Ammon's horn (tissue), 1 donor: ENCODE measurements at regions not wholly inside any gene's neighbourhood (a gene's known extent, or its start where the extent isn't known, plus 50 kb on each side); places are given as distances from the start of the nearest gene placed in this dataset.
A peak's percentile ranks its signal among the peaks of the same experiment; 100 is the strongest.

ENCODE experiments used
- DNase-seq: peaks from one replicate; pipeline ENCODE4 v3.0.0-alpha.2; 2016; ENCODE audit warnings: low spot score

DNA sequence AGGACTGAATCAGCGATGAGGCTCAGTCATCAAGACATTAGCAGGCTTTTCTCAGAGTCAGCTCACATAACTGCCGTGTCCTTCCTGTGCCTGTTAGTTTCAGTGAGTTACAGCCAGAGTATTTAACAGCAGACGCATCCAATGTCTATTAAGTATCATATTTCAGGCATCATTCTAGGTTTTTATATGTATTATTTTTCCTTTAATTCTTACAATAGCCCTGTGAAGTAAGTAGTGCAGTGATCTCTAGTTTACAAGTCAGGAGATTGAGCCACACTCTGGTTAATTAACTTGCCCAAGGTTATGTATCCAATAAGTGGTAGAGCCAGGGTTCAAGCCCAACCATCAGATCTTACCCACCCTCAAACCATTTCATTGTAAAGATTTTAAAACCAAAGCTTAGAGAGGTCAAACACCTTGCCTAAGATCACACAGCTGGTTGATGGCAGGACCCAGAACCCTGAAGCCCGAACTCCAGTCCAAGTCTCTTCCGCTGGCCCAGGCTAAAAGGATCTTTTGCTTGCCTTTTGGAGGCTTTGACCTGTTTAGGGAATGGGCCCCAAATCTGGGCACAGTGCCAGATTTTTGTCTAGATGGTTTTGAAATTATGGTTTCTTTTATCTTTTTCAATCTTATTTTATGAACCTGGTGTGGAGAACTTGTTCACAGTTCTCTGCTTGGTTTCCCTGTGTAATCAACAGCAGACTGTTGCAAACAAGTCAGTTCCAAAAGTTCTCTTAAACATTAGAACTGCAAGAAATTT, 261.2 kb upstream of the CLINT1 start:
- DNase-seq: no peak

DNA sequence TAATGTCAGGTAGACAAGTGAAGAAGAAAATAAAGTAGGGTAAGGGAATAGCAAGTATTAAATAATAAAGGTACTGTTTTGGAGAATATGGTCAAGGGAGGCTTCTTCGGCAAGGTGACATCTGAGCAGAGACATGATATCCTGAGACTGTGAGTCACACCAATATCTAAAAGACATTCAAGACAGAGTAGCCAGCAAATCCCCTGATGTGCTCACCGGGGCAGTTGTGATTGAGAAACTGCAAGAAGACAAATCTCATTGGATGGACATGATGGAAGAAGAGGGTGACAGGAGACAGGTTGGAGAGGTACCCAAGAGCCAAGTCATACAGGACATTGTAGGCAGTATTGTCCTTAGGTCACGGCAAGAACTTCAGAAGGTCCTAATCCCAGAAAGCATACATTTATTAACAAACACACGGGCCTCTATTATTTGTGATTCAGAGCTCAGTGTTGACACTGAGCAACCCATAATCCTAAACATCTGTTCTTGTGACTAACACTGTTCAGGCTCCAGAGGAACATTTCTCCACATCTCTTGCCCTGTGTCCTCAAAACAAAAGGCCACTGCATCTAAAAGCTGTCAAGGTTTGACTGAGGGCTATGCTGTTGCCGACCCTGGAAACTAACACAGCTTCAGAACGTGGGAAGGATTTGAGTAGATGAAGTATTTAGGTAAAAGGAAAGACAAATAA, 258.7 kb upstream of the CLINT1 start:
- no peak for DNase-seq

DNA sequence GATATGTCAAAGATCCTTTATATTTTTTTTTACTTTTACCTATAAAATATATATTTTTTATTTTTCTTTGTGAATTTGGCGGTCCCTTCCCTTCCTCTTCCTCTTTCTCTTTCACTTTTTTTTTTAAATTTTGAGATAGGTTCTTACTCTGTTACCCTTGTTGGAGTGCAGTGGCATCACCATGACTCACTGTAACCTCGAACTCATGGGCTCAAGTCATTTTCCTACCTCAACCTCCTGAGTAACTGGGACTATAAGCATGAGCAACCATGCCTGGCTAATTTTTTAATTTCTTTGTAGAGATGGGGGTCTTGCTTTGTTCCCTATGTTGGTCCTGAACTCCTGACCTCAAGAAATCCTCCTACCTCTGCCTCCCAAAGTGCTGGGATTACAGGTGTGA, 258.0 kb upstream of the CLINT1 start:
- no peak for DNase-seq

DNA sequence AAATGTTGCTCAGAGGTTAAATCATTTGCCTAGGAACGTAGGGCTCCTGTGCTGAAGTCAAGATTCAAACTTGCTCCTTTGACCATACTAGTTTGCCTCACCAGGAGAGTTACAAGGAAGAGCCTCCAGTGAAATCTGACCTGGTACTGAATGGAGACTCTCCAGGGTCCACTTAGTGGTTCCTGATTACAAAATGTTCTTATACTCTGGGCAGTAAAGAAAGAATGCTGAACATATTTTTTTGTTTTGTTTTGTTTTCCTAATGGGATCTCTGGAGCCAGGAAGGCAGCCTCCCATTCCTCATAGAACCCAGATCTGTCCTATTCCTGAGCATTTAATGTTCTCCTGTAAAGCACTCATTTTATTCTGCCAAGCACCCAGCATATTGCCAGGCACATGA, 256.5 kb upstream of the CLINT1 start:
- DNase-seq: no peak

DNA sequence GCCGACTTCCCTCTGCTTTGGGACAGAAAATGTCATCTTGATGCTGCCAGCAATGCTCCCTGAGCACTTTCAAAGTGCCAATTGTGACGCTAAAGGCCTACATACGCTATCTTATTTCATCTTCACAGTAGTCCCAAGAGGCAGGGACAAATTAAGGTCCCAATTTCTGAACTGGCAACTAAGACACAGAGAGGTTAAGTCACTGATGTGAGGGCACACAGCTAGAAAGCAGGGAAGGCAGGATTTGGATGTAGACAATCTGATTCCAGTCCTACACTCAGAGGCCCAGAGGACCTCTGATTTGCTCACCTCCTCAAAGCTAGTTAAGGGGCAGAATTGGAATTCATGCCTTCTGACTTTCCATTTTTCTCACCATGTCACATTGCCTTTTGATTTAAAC, 249.2 kb upstream of the CLINT1 start:
- no peak for DNase-seq

DNA sequence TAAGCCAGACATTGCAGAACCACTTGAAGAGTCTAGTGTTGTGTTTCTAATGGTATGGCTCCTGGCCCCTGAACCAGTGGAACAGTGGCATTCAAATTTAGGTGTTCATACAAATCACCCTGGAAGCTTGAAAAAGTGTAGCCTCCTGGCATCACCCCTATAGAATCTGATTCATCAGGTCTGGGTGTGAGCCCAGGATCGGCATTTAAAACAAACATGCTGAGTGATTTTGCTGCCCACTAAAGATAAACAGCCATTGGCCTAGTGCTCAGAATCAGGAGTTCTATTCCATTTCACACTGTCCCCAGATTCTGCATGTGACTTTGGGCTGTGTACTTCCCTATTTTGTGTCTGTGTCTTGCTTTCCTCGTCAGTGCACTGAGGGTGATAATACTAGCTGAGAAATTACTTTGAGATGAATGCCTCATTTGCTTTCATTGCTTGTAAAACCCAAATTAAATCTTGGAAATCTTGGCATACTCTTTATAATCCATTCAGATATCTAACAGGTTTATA, 241.5 kb upstream of the CLINT1 start:
- DNase-seq: no peak

DNA sequence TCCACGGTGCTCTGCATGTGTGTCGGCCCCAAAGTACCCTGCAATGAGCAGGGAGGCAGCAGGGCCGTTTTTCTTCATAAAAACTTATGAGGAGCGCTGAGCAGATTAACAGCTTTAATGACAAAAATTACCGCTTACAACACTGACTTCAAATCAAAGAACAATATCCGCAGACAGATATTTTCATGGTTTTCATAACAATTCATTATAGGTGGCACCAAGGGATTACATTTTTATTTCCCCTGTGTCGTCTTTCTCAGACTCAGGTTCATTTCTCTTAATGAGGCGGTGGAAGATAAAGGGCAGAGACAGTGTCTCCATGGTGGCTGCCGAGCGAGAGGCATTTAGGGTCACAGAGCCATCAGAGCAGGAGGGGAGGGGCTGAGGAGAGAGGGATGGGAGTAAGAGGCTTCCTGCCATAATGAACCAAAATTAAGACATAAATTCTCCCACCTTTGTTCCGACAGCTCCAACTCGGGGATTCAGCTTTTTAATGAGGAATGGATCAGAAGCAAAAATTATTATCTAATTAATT, 240.7 kb upstream of the CLINT1 start:
- DNase-seq: no peak

DNA sequence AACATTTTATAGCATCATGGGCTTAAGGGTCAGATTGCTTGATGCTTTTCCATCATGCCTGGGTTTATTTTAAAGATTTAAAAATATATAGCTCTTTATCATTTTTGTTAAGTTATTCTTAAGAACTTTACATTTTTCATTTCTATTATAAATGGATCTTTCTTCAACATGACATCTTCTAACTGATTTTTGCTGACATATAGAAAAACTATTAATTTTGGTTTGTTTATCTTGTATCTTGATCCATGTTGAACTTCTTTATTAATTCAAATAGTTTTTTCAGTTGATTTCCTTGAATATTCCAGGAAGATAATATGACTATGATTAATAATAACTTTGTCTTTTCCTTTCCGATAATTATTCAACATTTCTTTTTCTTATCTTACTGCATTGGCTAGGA, 237.9 kb upstream of the CLINT1 start:
- no peak for DNase-seq

DNA sequence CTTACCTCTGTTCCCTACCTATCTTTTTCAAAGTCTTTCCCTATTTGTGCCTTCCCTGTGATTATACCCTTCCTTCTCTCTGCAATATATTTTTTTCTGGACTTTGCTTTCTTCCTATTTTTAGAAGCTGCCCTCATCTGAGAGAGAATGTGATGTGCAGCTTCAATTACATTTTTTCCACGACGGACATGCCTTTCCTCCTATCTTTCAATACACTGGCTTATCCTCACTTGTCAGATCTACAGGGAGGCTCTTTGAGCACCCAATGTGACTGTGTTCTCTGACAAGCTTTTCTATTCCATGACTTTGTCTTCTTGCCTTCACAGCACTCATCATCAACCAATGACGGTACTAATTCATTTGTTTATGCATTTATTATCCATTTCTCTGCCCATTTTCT, 227.9 kb upstream of the CLINT1 start:
- no peak for DNase-seq

DNA sequence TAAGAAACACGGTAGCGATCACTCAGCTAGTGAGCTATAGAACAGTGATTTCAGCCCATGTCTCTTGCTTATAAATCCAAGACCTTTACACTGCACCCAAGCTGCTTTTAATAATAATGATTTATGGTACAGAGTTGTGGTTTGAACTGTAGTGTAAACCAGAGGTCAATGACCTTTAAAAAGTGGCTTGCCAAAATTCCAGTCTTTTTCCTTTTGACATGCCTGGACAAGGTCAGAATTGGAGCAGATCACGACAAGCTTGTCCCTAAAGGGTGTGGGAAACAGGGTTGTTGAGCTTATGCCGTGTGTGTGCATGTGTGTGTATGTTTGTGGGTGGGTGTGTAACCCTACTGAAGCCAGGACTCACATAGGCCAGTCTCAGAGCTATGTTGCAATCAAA, 225.3 kb upstream of the CLINT1 start:
- no peak for DNase-seq

DNA sequence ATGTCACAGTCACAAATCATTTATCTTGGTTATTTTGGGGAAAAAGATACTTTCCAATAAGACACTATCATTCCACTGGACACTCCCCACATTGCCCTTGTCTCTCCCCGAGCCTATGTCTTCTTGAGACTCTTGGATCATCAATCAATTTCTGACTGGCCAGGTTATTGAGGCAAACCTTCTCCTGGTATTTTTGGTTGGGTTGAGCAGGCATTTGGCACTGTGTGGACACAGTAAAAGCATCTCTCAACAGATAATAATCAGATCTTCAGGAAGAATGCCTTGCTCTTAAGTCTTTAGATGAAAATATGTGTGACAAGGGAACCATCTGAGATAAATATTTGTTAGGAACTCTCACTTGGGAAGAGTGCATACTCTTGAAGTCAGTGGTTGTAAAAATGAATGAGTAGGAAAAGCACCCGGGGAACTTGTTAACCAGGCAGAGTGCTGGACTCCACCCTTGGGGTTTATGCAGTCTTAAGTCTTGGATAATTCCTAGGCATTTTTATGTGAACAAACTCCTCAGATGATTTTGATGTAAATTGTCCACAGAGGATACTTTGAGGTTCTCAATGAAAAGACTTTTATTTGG, 223.8 kb upstream of the CLINT1 start:
- DNase-seq: no peak

DNA sequence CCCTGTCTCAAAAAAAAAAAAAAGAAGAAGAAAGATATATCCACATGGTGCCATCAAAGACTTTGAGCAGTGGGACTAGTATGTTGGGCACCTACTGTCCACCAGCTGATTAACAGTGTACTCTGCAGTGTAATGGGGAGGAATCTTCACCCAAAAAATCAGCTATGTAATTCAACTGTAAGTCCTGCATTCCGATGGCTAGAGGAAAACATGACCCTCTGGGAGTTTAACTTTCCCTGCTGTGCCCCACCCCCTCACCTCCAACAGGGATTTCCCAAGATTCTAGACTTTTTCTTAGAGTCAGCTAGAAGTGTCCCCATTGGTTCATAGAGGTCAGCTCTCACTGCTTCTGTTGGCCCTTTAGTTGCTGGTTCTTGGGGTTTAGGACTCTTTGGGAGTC, 221.2 kb upstream of the CLINT1 start:
- no peak for DNase-seq

DNA sequence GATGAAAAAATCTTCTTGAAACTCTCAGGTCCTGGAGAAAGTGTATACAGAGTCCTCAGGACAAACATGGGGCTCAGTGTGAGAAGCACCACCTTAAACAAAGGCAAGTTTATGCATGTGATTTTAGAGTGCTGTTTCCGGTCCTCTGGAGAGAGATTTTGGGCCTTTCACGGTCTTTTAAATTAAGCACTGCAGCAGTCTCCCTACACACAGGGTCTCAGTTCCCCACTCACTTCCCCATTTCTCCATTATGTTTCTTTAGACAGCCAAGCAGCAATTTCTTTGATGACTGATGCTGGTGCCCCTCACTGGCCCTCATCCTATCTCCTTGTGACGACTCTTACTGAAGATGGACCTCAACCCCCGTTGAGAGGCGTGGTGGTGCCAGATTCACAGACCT, 220.2 kb upstream of the CLINT1 start:
- DNase-seq: no peak

DNA sequence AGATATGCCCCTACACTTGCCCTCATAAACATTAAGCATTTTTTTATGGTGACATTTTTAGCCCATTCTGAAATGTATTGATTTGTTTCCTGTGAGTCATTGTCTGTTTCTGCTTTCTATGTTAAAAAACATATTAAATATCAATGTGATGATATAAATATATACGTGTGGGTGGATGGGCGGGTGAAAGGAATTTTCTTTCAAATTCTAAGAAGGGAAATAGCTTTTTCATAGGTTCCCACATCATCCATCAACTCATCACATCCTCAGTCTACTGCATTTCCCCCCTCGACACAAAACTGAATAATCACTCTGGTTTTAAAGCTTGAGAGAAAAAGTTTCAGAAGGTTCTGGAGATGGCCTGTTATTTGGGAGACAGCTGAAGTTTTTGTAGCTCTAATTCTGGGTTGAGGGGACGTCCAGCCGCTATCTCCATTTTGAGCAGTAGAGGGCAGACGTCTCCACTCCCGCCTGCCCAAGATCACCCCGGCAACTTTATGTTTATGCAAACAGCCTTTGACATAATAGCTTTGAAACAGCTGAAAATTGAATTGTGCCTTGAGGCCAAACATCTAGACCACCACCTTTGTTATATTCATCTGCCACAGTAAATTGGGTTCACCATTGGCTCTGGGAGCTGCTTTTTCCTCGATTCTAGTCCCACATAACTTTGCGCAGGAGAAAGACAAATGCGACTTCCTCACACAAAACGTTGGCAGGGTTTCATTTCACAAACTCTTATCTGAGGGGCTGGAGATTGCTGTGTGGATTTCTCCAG, 216.2 kb upstream of the CLINT1 start:
- peak; percentile 63 for DNase-seq

DNA sequence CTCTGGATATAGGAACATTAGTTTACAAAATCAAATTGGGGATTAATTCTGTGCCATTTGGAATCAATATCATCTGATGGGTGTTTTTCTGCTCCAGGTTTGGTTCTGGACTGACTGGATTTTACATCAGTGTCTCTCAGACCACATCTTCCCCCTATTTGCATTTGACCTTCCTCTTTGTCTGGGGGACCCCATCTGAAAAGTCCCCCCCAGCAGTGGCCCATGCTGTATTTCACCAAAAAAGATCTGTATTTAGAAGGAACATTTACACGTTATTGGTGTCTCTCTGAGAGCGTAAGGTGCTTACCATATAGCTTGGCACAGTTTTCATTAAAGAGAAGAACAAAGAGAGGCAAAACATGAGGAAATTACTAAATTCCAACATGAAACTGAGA, 215.6 kb upstream of the CLINT1 start:
- no peak for DNase-seq

DNA sequence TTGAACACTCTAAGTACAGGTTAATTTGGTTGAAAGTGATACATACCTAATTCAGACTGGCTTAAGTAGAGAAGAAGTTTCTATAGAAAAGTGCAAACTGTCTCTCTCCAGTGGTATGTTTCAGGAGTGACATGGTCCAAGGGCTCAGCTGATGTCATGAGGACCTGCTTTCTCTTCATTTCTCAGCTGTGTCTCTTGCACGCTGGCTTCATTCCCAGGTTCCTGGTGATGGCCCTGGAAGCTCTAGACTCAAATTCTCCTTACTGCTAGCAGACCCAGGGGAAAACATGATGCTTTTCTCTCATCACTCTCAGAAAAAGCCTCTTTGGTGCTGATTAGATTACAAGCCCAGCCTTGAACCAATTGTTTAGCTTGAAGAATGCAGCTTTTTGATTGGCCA, 211.9 kb upstream of the CLINT1 start:
- no peak for DNase-seq

DNA sequence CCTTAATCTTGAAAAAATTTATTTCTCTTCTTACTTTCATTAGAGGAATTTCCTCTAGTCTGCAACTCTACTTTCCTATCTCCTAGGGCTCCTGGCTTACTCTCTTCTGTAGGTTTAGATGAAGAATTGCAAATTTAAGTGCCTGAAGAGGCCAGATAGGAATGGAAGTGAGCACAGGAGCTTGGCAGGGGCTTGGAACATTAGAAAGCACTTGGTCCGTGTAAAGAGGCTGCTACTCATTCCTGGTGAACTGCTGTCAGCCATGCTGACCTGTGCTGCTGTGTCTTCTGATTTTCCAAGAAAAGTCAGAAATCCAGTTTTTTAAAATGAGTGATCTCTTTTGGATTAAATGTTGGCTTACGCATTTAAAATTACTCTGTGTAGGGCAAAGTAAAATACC, 210.9 kb upstream of the CLINT1 start:
- no peak for DNase-seq

DNA sequence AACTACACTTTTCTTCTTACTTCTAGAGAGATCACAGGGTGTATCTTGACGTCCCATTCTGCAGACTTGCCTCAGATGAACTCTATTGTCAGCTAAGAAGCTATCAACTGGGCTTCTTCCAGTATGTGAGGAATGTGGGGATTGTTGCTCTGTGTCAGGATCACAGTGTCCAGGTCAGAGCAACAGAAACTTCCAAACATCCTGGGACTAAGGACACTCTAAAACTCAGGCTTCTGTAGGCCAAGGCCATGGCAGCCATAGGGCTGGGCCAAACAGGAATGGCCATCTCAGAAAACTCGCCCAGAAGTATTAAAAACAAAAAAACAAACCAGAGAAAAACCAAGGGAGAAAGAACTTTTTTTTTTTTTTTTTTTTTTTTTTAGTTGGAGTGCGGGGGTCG, 210.0 kb upstream of the CLINT1 start:
- DNase-seq: no peak

DNA sequence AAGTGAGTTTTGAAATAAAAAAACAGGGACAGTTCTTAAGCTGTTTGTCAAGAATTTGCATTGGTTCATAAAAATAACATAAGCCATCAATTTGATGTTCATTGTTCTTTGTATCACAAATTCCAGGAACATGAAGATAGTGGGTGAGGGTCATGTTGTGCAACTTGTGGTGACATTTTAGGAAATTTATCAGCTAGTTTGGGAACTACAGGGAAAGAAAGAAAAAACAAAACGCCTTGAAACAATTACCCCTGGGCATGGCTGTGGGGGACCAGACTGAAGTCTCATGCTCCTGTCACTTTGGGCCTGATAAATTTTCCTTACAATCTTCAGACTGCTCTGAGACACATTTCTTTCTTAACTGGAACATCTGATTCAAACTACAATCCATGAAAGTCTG, 207.1 kb upstream of the CLINT1 start:
- no peak for DNase-seq

DNA sequence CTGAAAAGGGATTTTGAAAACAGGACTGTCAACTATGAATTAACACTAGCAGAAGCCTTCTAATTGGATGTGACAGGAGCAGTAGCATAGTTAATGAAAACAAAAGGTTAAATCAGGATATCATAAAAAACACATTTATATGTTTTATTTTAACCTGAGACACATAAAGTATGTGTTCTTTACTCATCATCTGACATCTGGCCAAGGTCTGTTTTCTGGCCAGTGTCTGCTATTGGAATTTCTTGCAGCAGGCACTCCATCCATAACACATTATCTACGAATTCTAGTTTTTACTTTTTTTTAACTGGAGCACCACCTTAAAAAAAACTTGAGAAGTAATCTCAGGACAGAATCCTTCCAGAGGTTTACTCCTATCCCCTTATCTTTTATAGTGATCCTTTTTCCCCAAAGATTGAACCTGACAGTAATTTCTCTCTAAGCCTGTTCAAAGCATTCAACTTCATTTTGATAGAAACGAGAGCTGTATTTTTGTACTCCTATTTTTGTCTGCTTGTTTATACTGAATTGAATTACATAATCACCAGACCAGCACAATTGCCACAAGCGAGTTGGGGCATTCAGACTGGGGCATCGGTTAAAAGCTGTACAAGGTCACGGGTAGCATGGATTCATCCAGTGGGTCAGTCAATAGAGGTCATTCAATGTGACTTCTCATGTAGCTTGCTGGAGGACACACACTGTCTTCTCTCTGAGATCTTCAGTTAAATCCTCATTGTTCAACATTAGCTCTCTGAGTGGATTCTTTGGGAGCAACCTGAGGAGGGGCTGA, 205.6 kb upstream of the CLINT1 start:
- DNase-seq: no peak

DNA sequence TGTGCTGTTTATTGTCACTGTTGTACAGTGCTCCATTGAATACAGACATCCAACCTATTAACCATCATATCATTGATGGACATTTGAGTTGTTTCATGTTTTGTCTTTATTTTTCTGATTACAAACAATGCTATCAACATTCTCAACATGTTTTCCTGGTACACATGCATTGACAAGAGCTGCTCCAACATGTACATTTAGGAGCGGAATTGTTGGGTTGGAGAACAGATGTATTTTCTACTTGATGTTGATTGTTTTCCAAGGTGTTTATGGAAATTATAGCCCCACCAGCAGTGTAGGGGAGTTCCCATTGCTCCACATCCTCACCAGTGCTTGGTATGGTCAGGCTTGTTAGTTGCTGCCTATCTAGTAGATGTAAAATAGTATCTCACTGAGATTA, 204.1 kb upstream of the CLINT1 start:
- DNase-seq: no peak
